ENCODE measurements at regions not wholly inside any gene's neighbourhood (a gene's known extent, or its start where the extent isn't known, plus 50 kb on each side); places are given as distances from the start of the nearest gene placed in this dataset.

DNA sequence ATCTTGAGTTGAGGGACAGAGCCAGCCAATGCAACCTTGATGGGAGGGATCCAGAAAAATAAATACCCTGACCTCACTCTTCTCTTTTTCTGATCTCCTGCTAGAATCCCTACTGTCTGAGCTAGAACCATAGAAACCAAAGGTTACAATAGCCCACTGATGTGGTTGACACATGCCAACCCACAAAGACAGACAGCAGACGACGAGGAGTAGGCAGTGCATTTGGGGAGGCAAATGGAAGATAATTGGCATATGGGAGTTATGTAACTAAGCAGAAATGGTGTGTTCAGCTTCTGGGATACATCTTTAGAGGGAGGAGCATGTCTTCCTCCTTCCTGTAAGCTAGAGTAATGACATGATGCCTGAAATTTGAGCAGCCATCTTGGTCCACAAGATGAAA, 171.7 kb upstream of the FGGY start:
- DNase-seq, result no peak
- H3K4me1 ChIP-seq (ENCODE audit: control insufficient read depth, insufficient read depth, low read length), result no peaks in the 10 kb centered on the region
- Mint-ChIP-seq H3K4me3 (no peak overlapping the region), H3K9me3 (peaks cover 2% of the 10 kb centered on the region), H3K4me1 (no peaks in the 10 kb centered on the region), H3K27me3 (ENCODE audit: insufficient read depth) (no peaks in the 10 kb centered on the region), H3K27ac (no peak overlapping the region), H3K36me3 (ENCODE audit: low read depth) (no peaks in the 10 kb centered on the region)
- H3K36me3 ChIP-seq (ENCODE audit: control insufficient read depth, insufficient read depth, low read length), result no peaks in the 10 kb centered on the region
- H3K27me3 ChIP-seq (ENCODE audit: control insufficient read depth, insufficient read depth, low read length, poor library complexity, severe bottlenecking), result no peaks in the 10 kb centered on the region
- H3K27ac ChIP-seq (ENCODE audit: low read depth, low read length), result no peak overlapping the region
- H3K9me3 ChIP-seq (ENCODE audit: control insufficient read depth, low read length), result no peaks in the 10 kb centered on the region
- 96 to 100% methylated on average over 2 of the region's 2 CpGs for WGBS, 2 experiments (ENCODE audit: insufficient coverage in 1 of 2, insufficient read length in 1 of 2)
- H3K4me3 ChIP-seq (ENCODE audit: low read length), result no peak overlapping the region
- H3K9ac ChIP-seq (ENCODE audit: extremely low read depth, low read length, poor library complexity, severe bottlenecking), result no peak overlapping the region
- TF ChIP-seq, protein P1, sequence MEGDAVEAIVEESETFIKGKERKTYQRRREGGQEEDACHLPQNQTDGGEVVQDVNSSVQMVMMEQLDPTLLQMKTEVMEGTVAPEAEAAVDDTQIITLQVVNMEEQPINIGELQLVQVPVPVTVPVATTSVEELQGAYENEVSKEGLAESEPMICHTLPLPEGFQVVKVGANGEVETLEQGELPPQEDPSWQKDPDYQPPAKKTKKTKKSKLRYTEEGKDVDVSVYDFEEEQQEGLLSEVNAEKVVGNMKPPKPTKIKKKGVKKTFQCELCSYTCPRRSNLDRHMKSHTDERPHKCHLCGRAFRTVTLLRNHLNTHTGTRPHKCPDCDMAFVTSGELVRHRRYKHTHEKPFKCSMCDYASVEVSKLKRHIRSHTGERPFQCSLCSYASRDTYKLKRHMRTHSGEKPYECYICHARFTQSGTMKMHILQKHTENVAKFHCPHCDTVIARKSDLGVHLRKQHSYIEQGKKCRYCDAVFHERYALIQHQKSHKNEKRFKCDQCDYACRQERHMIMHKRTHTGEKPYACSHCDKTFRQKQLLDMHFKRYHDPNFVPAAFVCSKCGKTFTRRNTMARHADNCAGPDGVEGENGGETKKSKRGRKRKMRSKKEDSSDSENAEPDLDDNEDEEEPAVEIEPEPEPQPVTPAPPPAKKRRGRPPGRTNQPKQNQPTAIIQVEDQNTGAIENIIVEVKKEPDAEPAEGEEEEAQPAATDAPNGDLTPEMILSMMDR (conservative IDR thresholded peaks at IDR 0.05), result no peak

DNA sequence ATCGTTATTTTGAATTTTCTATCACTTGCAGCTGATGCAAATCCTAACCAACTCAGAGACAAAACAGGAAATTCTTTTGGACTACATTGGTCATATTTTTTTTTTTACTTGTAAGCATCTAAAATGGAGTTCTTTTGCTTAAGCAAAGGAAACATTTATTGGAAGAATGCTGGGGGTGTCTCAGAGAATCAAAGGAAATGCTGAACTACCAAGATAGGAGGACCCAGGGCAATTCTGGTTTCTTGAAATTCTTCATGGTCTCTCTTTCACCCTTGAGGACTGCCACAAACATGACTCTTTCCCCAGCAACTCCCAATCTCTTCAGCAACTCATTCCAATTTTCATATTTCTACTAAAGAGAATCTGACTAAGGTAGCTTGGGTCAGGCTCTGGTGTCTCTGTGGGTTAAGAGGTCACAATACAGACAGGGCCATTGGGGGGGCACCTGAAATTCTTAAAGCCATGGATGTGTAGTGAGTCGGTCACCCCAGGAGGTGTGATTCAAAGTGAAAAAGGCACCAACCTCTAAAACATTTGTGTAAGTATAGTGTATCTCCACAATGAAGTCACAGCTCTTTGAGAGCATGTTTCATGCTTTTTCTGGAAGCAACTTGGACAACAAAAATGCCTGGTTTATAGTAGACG, 171.1 kb upstream of the FGGY start:
- no peak overlapping the region for H3K27ac Mint-ChIP-seq
- no peaks in the 10 kb centered on the region for H3K27me3 Mint-ChIP-seq (ENCODE audit: insufficient read depth)
- no peak overlapping the region for H3K4me3 ChIP-seq (ENCODE audit: low read length)

DNA sequence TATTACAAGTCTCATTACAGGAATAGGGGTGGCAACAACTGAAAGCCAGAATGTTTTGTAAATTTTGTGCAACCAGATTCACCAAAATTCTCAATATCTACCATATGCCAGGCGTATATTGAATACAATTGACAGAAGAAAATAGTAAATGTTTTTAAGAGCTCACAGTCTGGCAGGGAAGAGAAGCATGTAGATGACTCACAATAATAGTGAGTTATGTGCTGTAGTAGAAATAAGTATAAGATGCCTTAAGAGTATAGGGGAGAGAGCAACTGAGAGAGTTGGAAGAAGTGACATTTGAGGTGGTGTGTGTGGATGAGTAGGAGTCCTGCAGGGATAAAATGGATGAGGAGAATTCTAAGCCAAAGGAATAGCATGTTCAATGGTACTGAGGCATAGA, 170.5 kb upstream of the FGGY start:
- 88% methylated on average over 1 of the region's 1 CpG; no CpG with 5 or more reads in 1 of the 2 experiments for WGBS, 2 experiments (ENCODE audit: insufficient coverage in 1 of 2, insufficient read length in 1 of 2)
- Histone ChIP-seq H3K36me3 (ENCODE audit: control insufficient read depth, insufficient read depth, low read length) (no peaks in the 10 kb centered on the region), H3K4me3 (ENCODE audit: low read length) (no peak overlapping the region), H3K27me3 (ENCODE audit: control insufficient read depth, insufficient read depth, low read length, poor library complexity, severe bottlenecking) (no peaks in the 10 kb centered on the region), H3K4me1 (ENCODE audit: control insufficient read depth, insufficient read depth, low read length) (no peaks in the 10 kb centered on the region), H3K9ac (ENCODE audit: extremely low read depth, low read length, poor library complexity, severe bottlenecking) (no peak overlapping the region), H3K9me3 (ENCODE audit: control insufficient read depth, low read length) (no peaks in the 10 kb centered on the region), H3K27ac (ENCODE audit: low read depth, low read length) (no peak overlapping the region)
- Mint-ChIP-seq H3K36me3 (ENCODE audit: low read depth) (no peaks in the 10 kb centered on the region), H3K4me1 (no peaks in the 10 kb centered on the region), H3K27ac (no peak overlapping the region), H3K9me3 (peaks cover 2% of the 10 kb centered on the region), H3K4me3 (no peak overlapping the region), H3K27me3 (ENCODE audit: insufficient read depth) (no peaks in the 10 kb centered on the region)
- DNase-seq, result no peak
- TF ChIP-seq, protein P1 (conservative IDR thresholded peaks at IDR 0.05), result no peak

More for the DNA sequence above, 171.1 kb upstream of the FGGY start:
- Mint-ChIP-seq H3K9me3 (peaks cover 2% of the 10 kb centered on the region), H3K4me1 (no peaks in the 10 kb centered on the region), H3K36me3 (ENCODE audit: low read depth) (no peaks in the 10 kb centered on the region), H3K4me3 (no peak overlapping the region)
- DNase-seq, result no peak
- Histone ChIP-seq H3K9ac (ENCODE audit: extremely low read depth, low read length, poor library complexity, severe bottlenecking) (no peak overlapping the region), H3K36me3 (ENCODE audit: control insufficient read depth, insufficient read depth, low read length) (no peaks in the 10 kb centered on the region), H3K27ac (ENCODE audit: low read depth, low read length) (no peak overlapping the region), H3K9me3 (ENCODE audit: control insufficient read depth, low read length) (no peaks in the 10 kb centered on the region), H3K27me3 (ENCODE audit: control insufficient read depth, insufficient read depth, low read length, poor library complexity, severe bottlenecking) (no peaks in the 10 kb centered on the region), H3K4me1 (ENCODE audit: control insufficient read depth, insufficient read depth, low read length) (no peaks in the 10 kb centered on the region)
- WGBS, 2 experiments (ENCODE audit: insufficient coverage in 1 of 2, insufficient read length in 1 of 2), result 90 to 92% methylated on average over 2 to 3 of the region's 3 CpGs
- TF ChIP-seq, protein P1 (conservative IDR thresholded peaks at IDR 0.05), result no peak

Measured in endodermal cell (in vitro differentiated cells).